H9 (cell line): ENCODE measurements at regions not wholly inside any gene's neighbourhood (a gene's known extent, or its start where the extent isn't known, plus 50 kb on each side); places are given as distances from the start of the nearest gene placed in this dataset.

Source experiments
- DNase-seq: peaks from one replicate; pipeline ENCODE4 v3.0.0-alpha.2; 2017
- H2AFZ ChIP-seq: one replicate; pipeline ENCODE4 v1.6.1; 2013; ENCODE audit warnings: mild to moderate bottlenecking, low read length, control low read depth, moderate library complexity
- H2AK5ac ChIP-seq: 2 replicates; pipeline ENCODE4 v1.6.1; 2013; ENCODE audit warnings: low read length, control low read depth, mixed read lengths; ENCODE audit not compliant: insufficient read length
- H2BK120ac ChIP-seq: one replicate; pipeline ENCODE4 v1.6.1; 2013; ENCODE audit warnings: low read depth, mild to moderate bottlenecking, low read length, control low read depth, inconsistent platforms; ENCODE audit not compliant: poor library complexity, severe bottlenecking
- H2BK12ac ChIP-seq: 2 replicates; pipeline ENCODE4 v1.6.1; 2013; ENCODE audit warnings: low read length, control low read depth, mixed read lengths, low read depth; ENCODE audit not compliant: insufficient read length
- H2BK15ac ChIP-seq: 2 replicates; pipeline ENCODE4 v1.6.1; 2013; ENCODE audit warnings: low read depth, low read length, control low read depth
- H2BK20ac ChIP-seq: one replicate; pipeline ENCODE4 v1.6.1; 2013; ENCODE audit warnings: low read depth, mild to moderate bottlenecking, low read length, control low read depth, inconsistent platforms; ENCODE audit not compliant: poor library complexity, severe bottlenecking
- H2BK5ac ChIP-seq: 2 replicates; pipeline ENCODE4 v1.6.1; 2013; ENCODE audit warnings: low read length, control low read depth, mixed read lengths; ENCODE audit not compliant: insufficient read length
- H3K14ac ChIP-seq: 2 replicates; pipeline ENCODE4 v1.6.1; 2013; ENCODE audit warnings: low read length, control low read depth; ENCODE audit not compliant: insufficient read depth
- H3K18ac ChIP-seq: 2 replicates; pipeline ENCODE4 v1.6.1; 2013; ENCODE audit warnings: low read depth, mild to moderate bottlenecking, mixed read lengths, low read length, control low read depth; ENCODE audit not compliant: insufficient read length
- H3K23ac ChIP-seq: 2 replicates; pipeline ENCODE4 v1.6.1; 2013; ENCODE audit warnings: low read length, control low read depth, mixed read lengths, low read depth; ENCODE audit not compliant: insufficient read length
- H3K23me2 ChIP-seq: 2 replicates; pipeline ENCODE4 v1.6.1; 2013; ENCODE audit warnings: low read depth, mild to moderate bottlenecking, mixed read lengths, low read length, control low read depth; ENCODE audit not compliant: insufficient read length, poor library complexity, severe bottlenecking
- H3K27ac ChIP-seq: 2 replicates; pipeline ENCODE4 v1.5.1; 2013; ENCODE audit warnings: low read length, control low read depth, mixed read lengths, low read depth; ENCODE audit not compliant: insufficient read length
- H3K27me3 ChIP-seq: 2 replicates; pipeline ENCODE4 v1.6.1; 2013; ENCODE audit warnings: low read length, control low read depth, inconsistent platforms; ENCODE audit not compliant: insufficient read depth
- H3K4ac ChIP-seq: 2 replicates; pipeline ENCODE4 v1.6.1; 2013; ENCODE audit warnings: low read depth, mild to moderate bottlenecking, control low read depth, inconsistent platforms, low read length, moderate library complexity
- H3K4me1 ChIP-seq: 2 replicates; pipeline ENCODE4 v1.6.1; 2013; ENCODE audit warnings: low read length, control low read depth, inconsistent platforms; ENCODE audit not compliant: insufficient read depth
- H3K4me2 ChIP-seq: 2 replicates; pipeline ENCODE4 v1.6.1; 2013; ENCODE audit warnings: low read length, control low read depth, mixed read lengths; ENCODE audit not compliant: insufficient read length, insufficient read depth
- H3K56ac ChIP-seq: 2 replicates; pipeline ENCODE4 v1.6.1; 2013; ENCODE audit warnings: low read depth, mild to moderate bottlenecking, mixed read lengths, low read length, control low read depth; ENCODE audit not compliant: insufficient read length
- H3K79me1 ChIP-seq: 2 replicates; pipeline ENCODE4 v1.6.1; 2013; ENCODE audit warnings: low read depth, mild to moderate bottlenecking, moderate library complexity, low read length, control low read depth, inconsistent platforms; ENCODE audit not compliant: insufficient read depth, poor library complexity, severe bottlenecking
- H3K79me2 ChIP-seq: 2 replicates; pipeline ENCODE4 v1.6.1; 2013; ENCODE audit warnings: low read length, control low read depth, inconsistent platforms; ENCODE audit not compliant: insufficient read depth
- H3K9ac ChIP-seq: 2 replicates; pipeline ENCODE4 v1.6.1; 2013; ENCODE audit warnings: low read length, control low read depth, mixed read lengths; ENCODE audit not compliant: insufficient read length; ENCODE audit errors: extremely low read depth
- H3K9me3 ChIP-seq: one replicate; pipeline ENCODE4 v1.6.1; 2013; ENCODE audit warnings: low read depth, low read length, inconsistent platforms; ENCODE audit not compliant: control insufficient read depth
- H3T11ph ChIP-seq: one replicate; pipeline ENCODE4 v1.6.1; 2013; ENCODE audit warnings: mild to moderate bottlenecking, low read length, control low read depth, inconsistent platforms
- H4K20me1 ChIP-seq: one replicate; pipeline ENCODE4 v1.6.1; 2013; ENCODE audit not compliant: control insufficient read depth, insufficient read length, insufficient read depth
- H4K5ac ChIP-seq: 2 replicates; pipeline ENCODE4 v1.6.1; 2013; ENCODE audit warnings: low read depth, mild to moderate bottlenecking, mixed read lengths, low read length, control low read depth; ENCODE audit not compliant: insufficient read length
- H4K8ac ChIP-seq: replicated peaks from 2 replicates; pipeline ENCODE4 v1.6.1; 2013; ENCODE audit warnings: low read length, control low read depth, mixed read lengths, low read depth; ENCODE audit not compliant: insufficient read length
- H4K91ac ChIP-seq: 2 replicates; pipeline ENCODE4 v1.6.1; 2013; ENCODE audit warnings: low read depth, mild to moderate bottlenecking, moderate library complexity, mixed read lengths, low read length, control low read depth; ENCODE audit not compliant: insufficient read length
- H3K27ac Mint-ChIP-seq, 3 experiments: 2 replicates in 2 of 3; 3 replicates in 1 of 3; pipeline ENCODE4 v1.8.0; 2020 to 2021; ENCODE audit warnings: mixed read lengths in 3 of 3, mild to moderate bottlenecking in 1 of 3, moderate library complexity in 1 of 3
- H3K27me3 Mint-ChIP-seq: 2 replicates; pipeline ENCODE4 v1.8.0; 2021; ENCODE audit warnings: low read depth, mild to moderate bottlenecking, moderate library complexity, mixed read lengths
- H3K36me3 Mint-ChIP-seq, 3 experiments: 2 replicates in 2 of 3; 3 replicates in 1 of 3; pipeline ENCODE4 v1.8.0; 2020 to 2021; ENCODE audit warnings: low read depth in 3 of 3, mixed read lengths in 3 of 3; ENCODE audit not compliant: insufficient read depth in 1 of 3
- H3K4me1 Mint-ChIP-seq, 2 experiments: 2 replicates each; pipeline ENCODE4 v1.8.0; 2020; ENCODE audit warnings: mixed read lengths in 2 of 2
- H3K4me3 Mint-ChIP-seq, 2 experiments: 2 replicates in 1 of 2; 3 replicates in 1 of 2; pipeline ENCODE4 v1.8.0; 2020 to 2021; ENCODE audit warnings: mild to moderate bottlenecking in 2 of 2, mixed read lengths in 2 of 2, moderate library complexity in 1 of 2
- H3K9me3 Mint-ChIP-seq, 2 experiments: 2 replicates in 1 of 2; 3 replicates in 1 of 2; pipeline ENCODE4 v1.8.0; 2020; ENCODE audit warnings: mild to moderate bottlenecking in 2 of 2, mixed read lengths in 2 of 2, moderate library complexity in 1 of 2
- WGBS: extraction: QIAGEN DNeasy Blood & Tissue Kit; methylation state at CpG from one replicate; pipeline ENCODE4 v1.1.7; 2013; ENCODE audit warnings: missing lambda C conversion rate, low lambda C conversion rate, mixed read lengths; ENCODE audit not compliant: insufficient read length; ENCODE audit errors: extremely low coverage; 5-methylcytosine and 5-hydroxymethylcytosine counted together
- TF ChIP-seq, protein P1 (sequence below): fragments of 200-600 bp; sonication (generic); conservative IDR thresholded peaks from 3 replicates; pipeline ENCODE4 v1.8.0; 2021; ENCODE audit warnings: antibody characterized with exemption, mild to moderate bottlenecking

DNA sequence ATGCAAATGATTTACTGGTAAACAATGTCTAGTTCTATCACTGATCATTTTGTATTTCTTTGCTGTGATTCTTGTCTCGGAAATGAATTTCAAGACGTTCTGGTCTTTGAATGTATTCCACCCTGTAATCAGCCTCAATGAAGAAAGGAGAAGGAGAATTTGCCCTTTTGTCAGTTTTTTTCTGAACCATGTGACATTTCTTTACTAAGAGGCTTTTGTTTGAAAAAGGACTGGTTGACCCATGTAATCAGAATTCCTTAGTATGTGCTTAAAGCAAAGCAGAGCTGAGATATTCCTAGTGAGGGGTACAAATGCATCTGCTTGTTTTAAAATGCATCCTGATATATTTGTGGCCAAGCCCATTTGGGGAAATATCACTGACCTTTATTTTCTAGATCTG lies 581.6 kb downstream of the ETV1 start:
- Histone ChIP-seq H3K14ac (no peak overlapping the region), H3K9ac (no peak overlapping the region), H3T11ph (no peak overlapping the region), H3K23me2 (no peaks in the 10 kb centered on the region), H3K18ac (no peak overlapping the region), H3K27ac (no peak overlapping the region), H3K56ac (no peak overlapping the region), H3K79me2 (no peaks in the 10 kb centered on the region), H3K4me2 (no peak overlapping the region), H2BK12ac (no peak overlapping the region), H2AFZ (no peak overlapping the region), H2BK15ac (no peak overlapping the region), H2AK5ac (no peak overlapping the region), H4K8ac (no peak overlapping the region), H2BK5ac (no peak overlapping the region), H2BK20ac (no peak overlapping the region), H2BK120ac (no peak overlapping the region), H4K20me1 (no peaks in the 10 kb centered on the region), H3K79me1 (no peaks in the 10 kb centered on the region), H4K5ac (no peak overlapping the region), H3K27me3 (no peaks in the 10 kb centered on the region), H3K23ac (no peak overlapping the region), H3K4ac (no peak overlapping the region), H3K4me1 (no peaks in the 10 kb centered on the region), H3K9me3 (no peaks in the 10 kb centered on the region), H4K91ac (no peak overlapping the region)
- WGBS: no CpG with 5 or more reads among the region's 2 CpGs
- peak overlapping the region in 1 of 3 experiments; percentile 61; a peak in 2 of 7 replicates for H3K27ac Mint-ChIP-seq
- no peak for DNase-seq
- TF ChIP-seq, protein P1, sequence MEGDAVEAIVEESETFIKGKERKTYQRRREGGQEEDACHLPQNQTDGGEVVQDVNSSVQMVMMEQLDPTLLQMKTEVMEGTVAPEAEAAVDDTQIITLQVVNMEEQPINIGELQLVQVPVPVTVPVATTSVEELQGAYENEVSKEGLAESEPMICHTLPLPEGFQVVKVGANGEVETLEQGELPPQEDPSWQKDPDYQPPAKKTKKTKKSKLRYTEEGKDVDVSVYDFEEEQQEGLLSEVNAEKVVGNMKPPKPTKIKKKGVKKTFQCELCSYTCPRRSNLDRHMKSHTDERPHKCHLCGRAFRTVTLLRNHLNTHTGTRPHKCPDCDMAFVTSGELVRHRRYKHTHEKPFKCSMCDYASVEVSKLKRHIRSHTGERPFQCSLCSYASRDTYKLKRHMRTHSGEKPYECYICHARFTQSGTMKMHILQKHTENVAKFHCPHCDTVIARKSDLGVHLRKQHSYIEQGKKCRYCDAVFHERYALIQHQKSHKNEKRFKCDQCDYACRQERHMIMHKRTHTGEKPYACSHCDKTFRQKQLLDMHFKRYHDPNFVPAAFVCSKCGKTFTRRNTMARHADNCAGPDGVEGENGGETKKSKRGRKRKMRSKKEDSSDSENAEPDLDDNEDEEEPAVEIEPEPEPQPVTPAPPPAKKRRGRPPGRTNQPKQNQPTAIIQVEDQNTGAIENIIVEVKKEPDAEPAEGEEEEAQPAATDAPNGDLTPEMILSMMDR: no peak
- no peaks in the 10 kb centered on the region for H3K9me3 Mint-ChIP-seq
- H3K27me3 Mint-ChIP-seq: no peaks in the 10 kb centered on the region
- 0 out of 4 replicates have a peak, but pooled peaks cover 0 to 4% of the 10 kb centered on the region in 2 experiments for H3K4me1 Mint-ChIP-seq
- H3K4me3 Mint-ChIP-seq: no peak overlapping the region
- H3K36me3 Mint-ChIP-seq: no peaks in the 10 kb centered on the region
